ENCODE measurements at regions not wholly inside any gene's neighbourhood (a gene's known extent, or its start where the extent isn't known, plus 50 kb on each side); places are given as distances from the start of the nearest gene placed in this dataset.

DNA sequence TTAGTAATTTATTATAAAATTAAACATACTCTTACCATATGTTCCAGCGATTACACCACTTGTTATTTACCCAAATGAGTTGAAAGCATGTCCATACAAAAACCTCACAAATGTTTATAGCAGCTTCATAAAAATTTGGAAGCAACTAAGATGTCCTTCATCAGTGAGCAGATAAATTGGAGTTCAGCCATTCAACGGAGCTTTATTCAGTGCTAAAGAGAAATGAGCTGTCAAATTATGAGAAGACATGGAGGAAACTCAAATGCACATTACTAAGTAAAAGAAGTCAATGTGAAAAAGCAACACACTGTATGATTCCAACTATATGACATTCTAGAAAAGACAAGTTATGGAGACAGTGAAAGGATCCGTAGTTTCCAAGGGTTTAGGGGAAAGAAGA, 606.7 kb upstream of the TMPRSS15 start:
- Histone ChIP-seq H3K4me1 (ENCODE audit: insufficient read depth, low read length, poor library complexity, severe bottlenecking) (no peaks in the 10 kb centered on the region), H3K4me2 (ENCODE audit: low read length) (no peak overlapping the region), H4K20me1 (ENCODE audit: insufficient read depth, low read length) (no peaks in the 10 kb centered on the region), H3K9me3 (ENCODE audit: low read length) (peaks cover 18% of the 10 kb centered on the region), H3K27ac (ENCODE audit: low read depth, low read length, poor library complexity, severe bottlenecking) (no peak overlapping the region), H2AFZ (ENCODE audit: low read length) (no peak overlapping the region), H3K36me3 (ENCODE audit: insufficient read depth, low read length) (no peaks in the 10 kb centered on the region), H3K79me2 (ENCODE audit: insufficient read depth, low read depth, low read length) (no peaks in the 10 kb centered on the region), H3K9me2 (ENCODE audit: insufficient read depth, low read length) (no peaks in the 10 kb centered on the region), H3K4me3 (ENCODE audit: low read depth, low read length, poor library complexity, severe bottlenecking) (no peak overlapping the region)
- no peak for TF ChIP-seq EZH2phosphoT487 (IDR thresholded peaks at IDR 0.05; ENCODE audit: borderline replicate concordance, low read depth, low read length)
- TF ChIP-seq, protein P1, sequence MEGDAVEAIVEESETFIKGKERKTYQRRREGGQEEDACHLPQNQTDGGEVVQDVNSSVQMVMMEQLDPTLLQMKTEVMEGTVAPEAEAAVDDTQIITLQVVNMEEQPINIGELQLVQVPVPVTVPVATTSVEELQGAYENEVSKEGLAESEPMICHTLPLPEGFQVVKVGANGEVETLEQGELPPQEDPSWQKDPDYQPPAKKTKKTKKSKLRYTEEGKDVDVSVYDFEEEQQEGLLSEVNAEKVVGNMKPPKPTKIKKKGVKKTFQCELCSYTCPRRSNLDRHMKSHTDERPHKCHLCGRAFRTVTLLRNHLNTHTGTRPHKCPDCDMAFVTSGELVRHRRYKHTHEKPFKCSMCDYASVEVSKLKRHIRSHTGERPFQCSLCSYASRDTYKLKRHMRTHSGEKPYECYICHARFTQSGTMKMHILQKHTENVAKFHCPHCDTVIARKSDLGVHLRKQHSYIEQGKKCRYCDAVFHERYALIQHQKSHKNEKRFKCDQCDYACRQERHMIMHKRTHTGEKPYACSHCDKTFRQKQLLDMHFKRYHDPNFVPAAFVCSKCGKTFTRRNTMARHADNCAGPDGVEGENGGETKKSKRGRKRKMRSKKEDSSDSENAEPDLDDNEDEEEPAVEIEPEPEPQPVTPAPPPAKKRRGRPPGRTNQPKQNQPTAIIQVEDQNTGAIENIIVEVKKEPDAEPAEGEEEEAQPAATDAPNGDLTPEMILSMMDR (conservative IDR thresholded peaks at IDR 0.05; ENCODE audit: low read length), result no peak
- no TSS peak for BruUV-seq (replicated peaks)
- intact Hi-C loops (cut with micrococcal nuclease; ENCODE audit: unreplicated experiment), result no loop called here
- CTCF ChIA-PET (ENCODE audit: unreplicated experiment), result no interaction called here
- POLR2A ChIA-PET, result no interaction called here
- DNase-seq (ENCODE audit: low spot score), result no peak

DNA sequence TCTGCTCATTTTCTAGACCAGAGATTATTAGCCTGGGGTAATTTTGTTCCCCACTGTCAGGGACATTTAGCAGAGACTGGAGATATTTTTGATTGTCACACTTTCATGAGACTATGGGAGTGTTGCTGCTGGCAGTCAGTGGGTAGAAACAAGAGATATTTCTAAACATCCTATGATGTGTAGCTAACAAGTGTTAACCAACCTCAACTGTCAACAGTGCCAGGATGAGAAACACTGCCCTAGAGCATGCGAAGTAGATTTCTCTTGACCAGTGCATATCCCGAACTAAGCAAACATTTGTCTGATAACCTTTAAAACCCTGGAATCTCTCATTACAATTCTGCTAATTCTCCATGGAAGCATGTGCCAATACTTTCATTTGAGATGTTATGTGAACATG, 607.4 kb upstream of the TMPRSS15 start:
- no peaks in the 10 kb centered on the region for H3K4me1 ChIP-seq (ENCODE audit: insufficient read depth, low read length, poor library complexity, severe bottlenecking)
- no peak overlapping the region for H3K4me2 ChIP-seq (ENCODE audit: low read length)
- no peak overlapping the region for H3K4me3 ChIP-seq (ENCODE audit: low read depth, low read length, poor library complexity, severe bottlenecking)
- DNase-seq (ENCODE audit: low spot score), result no peak
- no peak overlapping the region for H2AFZ ChIP-seq (ENCODE audit: low read length)
- ChIA-PET CTCF (ENCODE audit: unreplicated experiment) (no interaction called here), POLR2A (no interaction called here)
- intact Hi-C loops (cut with micrococcal nuclease; ENCODE audit: unreplicated experiment), result no loop called here
- H3K9me3 ChIP-seq (ENCODE audit: low read length), result peaks cover 22% of the 10 kb centered on the region
- no TSS peak for BruUV-seq (replicated peaks)
- no peaks in the 10 kb centered on the region for H3K79me2 ChIP-seq (ENCODE audit: insufficient read depth, low read depth, low read length)
- no peak overlapping the region for H3K27ac ChIP-seq (ENCODE audit: low read depth, low read length, poor library complexity, severe bottlenecking)
- no peaks in the 10 kb centered on the region for H4K20me1 ChIP-seq (ENCODE audit: insufficient read depth, low read length)
- TF ChIP-seq, protein P1 (conservative IDR thresholded peaks at IDR 0.05; ENCODE audit: low read length), result no peak
- TF ChIP-seq EZH2phosphoT487 (IDR thresholded peaks at IDR 0.05; ENCODE audit: borderline replicate concordance, low read depth, low read length), result no peak
- no peaks in the 10 kb centered on the region for H3K9me2 ChIP-seq (ENCODE audit: insufficient read depth, low read length)
- no peaks in the 10 kb centered on the region for H3K36me3 ChIP-seq (ENCODE audit: insufficient read depth, low read length)

DNA sequence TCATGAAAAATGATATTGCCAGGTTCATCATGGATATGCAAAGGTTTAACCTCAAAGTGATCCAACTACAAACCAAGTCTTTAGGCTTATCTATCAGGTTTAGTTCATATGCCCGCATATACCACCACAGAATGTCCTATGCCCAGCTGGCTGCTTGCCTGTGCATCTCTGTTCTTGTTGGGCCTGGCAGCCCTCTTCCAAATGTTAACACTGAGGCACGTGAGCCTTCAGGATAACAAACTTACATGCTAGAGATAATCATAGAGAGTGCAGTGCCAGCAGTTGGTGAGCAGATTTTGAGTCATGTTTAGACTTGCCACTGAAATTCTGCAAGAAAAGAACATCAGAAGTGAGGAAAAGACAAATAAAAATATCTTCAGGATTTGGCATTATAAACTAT, 607.9 kb upstream of the TMPRSS15 start:
- ChIA-PET CTCF (ENCODE audit: unreplicated experiment) (no interaction called here), POLR2A (no interaction called here)
- no TSS peak for BruUV-seq (replicated peaks)
- Histone ChIP-seq H3K9me2 (ENCODE audit: insufficient read depth, low read length) (no peaks in the 10 kb centered on the region), H3K27ac (ENCODE audit: low read depth, low read length, poor library complexity, severe bottlenecking) (no peak overlapping the region), H2AFZ (ENCODE audit: low read length) (no peak overlapping the region), H3K4me3 (ENCODE audit: low read depth, low read length, poor library complexity, severe bottlenecking) (no peak overlapping the region), H3K9me3 (ENCODE audit: low read length) (peaks cover 22% of the 10 kb centered on the region), H3K4me1 (ENCODE audit: insufficient read depth, low read length, poor library complexity, severe bottlenecking) (no peaks in the 10 kb centered on the region), H4K20me1 (ENCODE audit: insufficient read depth, low read length) (no peaks in the 10 kb centered on the region), H3K4me2 (ENCODE audit: low read length) (no peak overlapping the region), H3K36me3 (ENCODE audit: insufficient read depth, low read length) (no peaks in the 10 kb centered on the region), H3K79me2 (ENCODE audit: insufficient read depth, low read depth, low read length) (no peaks in the 10 kb centered on the region)
- no peak for DNase-seq (ENCODE audit: low spot score)
- no peak for TF ChIP-seq EZH2phosphoT487 (IDR thresholded peaks at IDR 0.05; ENCODE audit: borderline replicate concordance, low read depth, low read length)
- TF ChIP-seq, protein P1 (conservative IDR thresholded peaks at IDR 0.05; ENCODE audit: low read length), result no peak
- intact Hi-C loops (cut with micrococcal nuclease; ENCODE audit: unreplicated experiment), result no loop called here

Measured in OCI-LY7 (cell line).